Kidney epithelial cell (primary cell): ENCODE measurements at regions not wholly inside any gene's neighbourhood (a gene's known extent, or its start where the extent isn't known, plus 50 kb on each side); places are given as distances from the start of the nearest gene placed in this dataset.

Experiments used
- DNase-seq: peaks from one replicate; pipeline ENCODE4 v3.0.0-alpha.2; 2010; ENCODE audit warnings: low read depth
- H3K27me3 ChIP-seq: 2 replicates; pipeline ENCODE4 v1.6.0; 2011; ENCODE audit warnings: low read length; ENCODE audit not compliant: control insufficient read depth, insufficient read depth
- H3K36me3 ChIP-seq: 2 replicates; pipeline ENCODE4 v1.5.1; 2011; ENCODE audit warnings: low read length; ENCODE audit not compliant: control insufficient read depth, insufficient read depth
- H3K4me3 ChIP-seq: 2 replicates; pipeline ENCODE4 v1.5.1; 2011; ENCODE audit warnings: low read depth, mild to moderate bottlenecking, control low read depth, low read length
- TF ChIP-seq, protein P1 (sequence below): IDR thresholded peaks from 2 replicates; pipeline ENCODE4 v1.5.1; 2011; ENCODE audit warnings: mild to moderate bottlenecking, moderate library complexity, low read length, control low read depth, inconsistent platforms; ENCODE audit not compliant: insufficient read depth, poor library complexity, severe bottlenecking

DNA sequence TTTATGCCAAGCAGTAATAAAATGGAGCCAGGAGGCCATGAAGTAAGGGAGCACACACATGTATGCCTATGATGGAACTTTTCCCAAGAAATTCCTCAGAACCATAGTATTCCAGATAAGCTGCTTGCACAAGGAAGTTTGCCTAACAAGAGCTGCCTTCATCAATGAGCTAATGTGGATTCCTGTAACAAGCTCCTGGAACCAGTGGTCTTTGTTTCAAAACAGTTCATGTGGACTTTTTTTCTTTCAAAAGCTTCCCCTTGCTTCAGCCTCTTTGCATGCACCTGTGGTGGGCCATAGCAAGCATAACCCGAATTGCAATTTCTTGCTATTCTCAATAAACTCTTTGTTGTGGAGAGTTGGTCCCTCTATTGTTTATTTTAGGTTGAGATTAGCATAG, 359.6 kb downstream of the UTRN start:
- H3K4me3 ChIP-seq, result no peak overlapping the region
- TF ChIP-seq, protein P1, sequence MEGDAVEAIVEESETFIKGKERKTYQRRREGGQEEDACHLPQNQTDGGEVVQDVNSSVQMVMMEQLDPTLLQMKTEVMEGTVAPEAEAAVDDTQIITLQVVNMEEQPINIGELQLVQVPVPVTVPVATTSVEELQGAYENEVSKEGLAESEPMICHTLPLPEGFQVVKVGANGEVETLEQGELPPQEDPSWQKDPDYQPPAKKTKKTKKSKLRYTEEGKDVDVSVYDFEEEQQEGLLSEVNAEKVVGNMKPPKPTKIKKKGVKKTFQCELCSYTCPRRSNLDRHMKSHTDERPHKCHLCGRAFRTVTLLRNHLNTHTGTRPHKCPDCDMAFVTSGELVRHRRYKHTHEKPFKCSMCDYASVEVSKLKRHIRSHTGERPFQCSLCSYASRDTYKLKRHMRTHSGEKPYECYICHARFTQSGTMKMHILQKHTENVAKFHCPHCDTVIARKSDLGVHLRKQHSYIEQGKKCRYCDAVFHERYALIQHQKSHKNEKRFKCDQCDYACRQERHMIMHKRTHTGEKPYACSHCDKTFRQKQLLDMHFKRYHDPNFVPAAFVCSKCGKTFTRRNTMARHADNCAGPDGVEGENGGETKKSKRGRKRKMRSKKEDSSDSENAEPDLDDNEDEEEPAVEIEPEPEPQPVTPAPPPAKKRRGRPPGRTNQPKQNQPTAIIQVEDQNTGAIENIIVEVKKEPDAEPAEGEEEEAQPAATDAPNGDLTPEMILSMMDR, result no peak
- no peaks in the 10 kb centered on the region for H3K36me3 ChIP-seq
- DNase-seq, result no peak
- H3K27me3 ChIP-seq, result no peaks in the 10 kb centered on the region

DNA sequence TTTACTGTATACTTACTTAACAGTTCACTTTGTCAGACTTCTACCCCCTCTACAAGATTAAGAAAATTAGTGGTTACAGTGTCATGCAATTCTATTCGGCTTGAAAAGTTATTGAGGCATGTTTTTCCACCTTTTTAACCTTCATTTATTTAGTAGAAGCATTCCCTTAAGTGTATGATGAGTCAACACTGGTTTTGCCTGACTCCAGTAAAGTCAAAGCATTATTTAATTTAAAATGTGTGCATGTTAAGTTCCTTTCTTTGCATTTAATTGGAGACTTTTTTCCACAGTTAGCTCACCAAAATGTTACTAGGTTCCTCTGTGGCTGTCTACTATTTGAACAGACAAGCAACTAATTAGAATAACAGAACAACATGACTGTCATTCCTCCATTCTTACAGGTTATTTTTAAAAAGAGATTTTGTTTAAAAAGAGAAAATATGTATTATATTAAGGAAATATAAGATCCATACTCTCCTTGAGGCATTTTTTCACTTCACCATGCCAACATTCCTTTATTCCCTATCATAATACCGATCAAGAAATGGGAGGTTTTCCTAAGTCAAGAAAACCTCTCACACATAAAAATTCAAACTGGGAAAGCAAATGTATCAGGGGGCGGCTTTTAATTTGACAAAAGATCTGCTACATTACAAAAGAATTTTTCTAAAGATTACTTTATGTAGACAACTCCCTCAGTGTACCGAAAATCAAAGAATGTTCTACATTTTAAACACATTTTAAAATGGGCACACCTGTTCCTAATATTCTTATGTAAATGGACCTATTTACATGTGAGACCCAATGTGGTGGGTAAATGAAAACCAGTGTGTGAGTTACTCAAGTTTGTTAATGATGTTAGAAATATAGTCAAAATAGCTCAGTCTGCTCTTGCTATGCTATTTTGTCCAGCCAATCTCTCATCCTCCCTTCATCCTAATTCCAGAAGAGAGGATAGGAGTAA, 361.2 kb downstream of the UTRN start:
- TF ChIP-seq, protein P1, result no peak
- no peaks in the 10 kb centered on the region for H3K27me3 ChIP-seq
- no peak for DNase-seq
- H3K36me3 ChIP-seq, result no peaks in the 10 kb centered on the region
- no peak overlapping the region for H3K4me3 ChIP-seq

- Histone ChIP-seq H3K27me3 (no peaks in the 10 kb centered on the region), H3K4me3 (no peak overlapping the region), H3K36me3 (no peaks in the 10 kb centered on the region)
- DNase-seq, result no peak
- TF ChIP-seq, protein P1, result no peak
These were observed 362.4 kb downstream of the UTRN start for GRCh38 chr6:144647406-144647964.

DNA sequence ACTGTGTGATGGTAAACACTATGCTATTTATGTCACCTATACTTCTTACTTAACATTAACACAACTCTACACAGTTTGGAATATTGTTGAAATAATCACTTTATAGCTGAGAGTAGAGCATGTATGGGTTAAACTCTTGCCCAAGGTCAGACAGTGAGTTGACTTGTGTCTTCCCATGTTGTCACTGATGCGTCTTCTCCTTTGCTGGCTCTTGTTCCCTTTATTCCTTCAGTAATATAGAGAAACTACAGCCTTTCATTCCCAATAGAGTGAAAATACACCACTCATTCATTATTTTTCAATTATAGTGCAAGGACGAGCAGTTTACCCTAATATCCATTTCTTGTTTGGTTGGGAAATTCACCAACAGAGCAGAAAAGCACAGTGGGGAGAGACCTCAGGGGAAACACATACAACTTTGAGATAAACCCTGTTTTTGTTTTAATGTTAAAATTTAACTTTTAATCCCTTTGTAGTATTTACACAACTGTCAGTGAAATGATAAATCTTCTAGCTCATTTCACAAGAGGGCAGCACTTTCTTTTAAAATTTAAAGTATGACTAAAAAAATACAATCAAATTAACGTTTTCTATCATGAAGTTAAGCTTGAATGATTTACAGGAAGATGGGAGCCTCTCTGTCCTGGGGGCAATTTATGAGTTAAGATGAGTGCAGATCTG, 363.0 kb downstream of the UTRN start:
- H3K27me3 ChIP-seq, result no peaks in the 10 kb centered on the region
- H3K4me3 ChIP-seq, result no peak overlapping the region
- TF ChIP-seq, protein P1, result no peak
- DNase-seq, result no peak
- no peaks in the 10 kb centered on the region for H3K36me3 ChIP-seq

DNA sequence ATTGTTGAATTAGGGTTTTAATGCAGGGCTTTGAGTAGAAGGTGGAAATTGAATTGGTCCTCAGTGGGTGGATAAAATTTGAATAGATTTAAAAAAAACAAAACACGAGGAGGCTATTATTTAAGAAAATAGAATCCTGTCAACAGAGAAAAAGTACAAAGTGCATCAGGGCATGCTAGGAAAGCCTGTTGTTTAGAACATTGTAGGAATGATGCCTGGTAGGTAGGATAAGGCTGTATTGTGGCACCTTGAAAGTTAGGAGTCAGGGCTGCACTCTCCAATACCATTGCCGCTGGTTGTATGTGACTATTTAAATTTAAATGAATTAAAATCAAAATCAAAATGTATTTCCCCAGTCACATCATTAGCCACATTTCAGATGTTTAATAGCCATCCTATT, 363.9 kb downstream of the UTRN start:
- DNase-seq, result no peak
- no peaks in the 10 kb centered on the region for H3K36me3 ChIP-seq
- TF ChIP-seq, protein P1, result no peak
- H3K27me3 ChIP-seq, result no peaks in the 10 kb centered on the region
- no peak overlapping the region for H3K4me3 ChIP-seq
